ENCODE measurements at regions not wholly inside any gene's neighbourhood (a gene's known extent, or its start where the extent isn't known, plus 50 kb on each side); places are given as distances from the start of the nearest gene placed in this dataset.

DNA sequence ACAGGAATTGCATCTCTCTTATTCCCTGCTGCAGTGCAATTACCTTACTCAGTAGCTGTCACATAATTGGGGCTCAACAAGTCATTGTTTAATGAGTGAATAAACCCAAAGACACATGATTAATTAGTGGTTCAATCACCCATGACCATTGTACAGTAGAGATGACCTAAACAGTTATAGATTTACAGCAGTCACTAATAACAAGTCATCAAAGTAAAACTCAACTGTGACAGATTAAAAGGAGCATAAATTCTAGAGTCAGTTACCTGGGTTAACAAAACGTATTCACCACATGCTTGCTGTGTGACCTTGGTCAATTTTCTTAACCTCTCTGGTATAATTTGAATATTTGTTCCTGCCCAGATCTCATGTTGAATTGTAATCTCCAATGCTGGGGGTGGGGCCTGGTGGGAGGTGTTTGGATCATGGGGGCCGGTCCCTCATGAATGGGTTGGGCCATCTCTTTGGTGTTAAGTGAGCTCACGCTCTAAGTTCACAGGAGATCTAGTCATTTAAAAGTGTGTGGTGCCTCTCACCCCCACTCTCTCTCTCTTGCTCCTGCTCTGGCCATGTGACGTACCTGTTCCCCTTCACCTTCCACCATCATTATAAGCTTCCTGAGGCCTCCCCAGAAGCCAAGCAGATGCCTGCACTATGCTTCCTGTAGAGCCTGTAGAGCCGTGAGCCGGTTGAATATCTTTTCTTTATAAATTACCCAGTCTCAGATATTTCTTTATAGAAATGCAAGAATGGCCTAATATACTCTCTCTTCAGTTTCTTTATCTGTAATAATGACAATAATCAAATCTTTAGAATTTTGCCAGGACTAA lies 141.9 kb upstream of the PLEKHG7 start:
- CTCF ChIA-PET, result interaction anchor here (0.8 kb wide), 1 partner anchor 9 kb away, joined by 3 read pairs; no protein-coding TSS in a partner anchor
- Mint-ChIP-seq H3K4me3 (peak overlapping the region; percentile 39), H3K9me3 (peaks cover 8% of the 10 kb centered on the region), H3K4me1 (ENCODE audit: low read depth) (peaks cover 74% of the 10 kb centered on the region), H3K36me3 (ENCODE audit: low read depth) (peaks cover 18% of the 10 kb centered on the region), H3K27ac (peak overlapping the region; percentile 32), H3K27me3 (ENCODE audit: low read depth) (no peaks in the 10 kb centered on the region)
- intact Hi-C loops (cut with micrococcal nuclease), result no loop called here
- DNase-seq, result peak; percentile 45

DNA sequence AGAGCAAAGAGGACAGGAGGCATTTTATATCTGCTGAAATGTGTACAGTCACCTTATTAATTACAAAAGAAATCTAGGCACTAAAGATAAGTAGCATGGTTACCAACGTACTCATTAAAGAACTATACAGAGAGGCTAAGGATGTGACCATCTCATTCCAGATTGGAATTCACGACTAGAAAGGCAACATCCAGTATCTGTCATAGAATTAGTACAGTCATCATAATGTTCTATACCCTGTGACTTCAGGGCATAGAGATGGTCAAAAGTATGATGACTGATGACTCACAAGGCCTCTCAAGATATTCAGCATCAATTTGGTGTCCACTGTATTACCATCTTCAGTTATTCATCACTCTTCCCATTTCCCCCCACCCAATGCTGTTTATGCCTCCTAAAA lies 144.0 kb upstream of the PLEKHG7 start:
- peaks cover 14% of the 10 kb centered on the region for H3K36me3 Mint-ChIP-seq (ENCODE audit: low read depth)
- intact Hi-C loops (cut with micrococcal nuclease), result loop anchor here (5.0 to 10.0 kb wide), 4 partner anchors 422 to 1226 kb away; no protein-coding TSS in a partner anchor
- H3K27ac Mint-ChIP-seq, result no peak overlapping the region
- H3K4me1 Mint-ChIP-seq (ENCODE audit: low read depth), result peaks cover 79% of the 10 kb centered on the region
- CTCF ChIA-PET, result interaction anchor here (0.6 to 0.9 kb wide), 2 partner anchors 52 to 56 kb away, joined by 3 to 5 read pairs; no protein-coding TSS in a partner anchor
- H3K27me3 Mint-ChIP-seq (ENCODE audit: low read depth), result no peaks in the 10 kb centered on the region
- peaks cover 2% of the 10 kb centered on the region for H3K9me3 Mint-ChIP-seq
- H3K4me3 Mint-ChIP-seq, result peak overlapping the region; percentile 55
- no peak for DNase-seq

DNA sequence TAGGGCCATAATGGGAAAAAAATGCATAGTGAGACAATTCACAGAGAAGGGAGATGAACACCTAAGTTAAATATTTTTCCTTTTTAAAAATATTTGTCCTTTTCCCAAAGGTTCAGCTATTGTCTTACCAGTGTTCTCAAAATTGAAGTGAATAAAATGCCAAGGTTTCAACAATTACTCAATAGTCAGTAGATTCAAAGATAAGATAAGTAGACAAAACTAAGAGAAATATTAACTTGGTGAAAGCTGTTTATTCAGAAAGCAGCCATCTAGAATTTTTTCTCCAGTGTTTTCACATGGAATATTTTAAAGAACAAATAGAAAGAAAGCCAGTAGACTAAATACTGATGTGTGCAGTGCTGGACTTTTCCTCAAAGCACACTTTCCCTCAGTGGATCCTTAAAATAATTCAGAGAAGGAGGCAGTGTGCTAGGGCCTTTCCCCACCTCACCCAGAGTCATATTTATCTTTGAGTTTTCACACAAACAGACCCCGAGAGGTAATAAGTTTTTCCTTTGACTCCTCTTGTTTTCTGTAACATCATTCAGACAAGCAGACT lies 144.5 kb upstream of the PLEKHG7 start:
- Mint-ChIP-seq H3K27me3 (ENCODE audit: low read depth) (no peaks in the 10 kb centered on the region), H3K9me3 (peaks cover 2% of the 10 kb centered on the region), H3K4me3 (peak overlapping the region; percentile 55), H3K36me3 (ENCODE audit: low read depth) (peaks cover 14% of the 10 kb centered on the region), H3K27ac (no peak overlapping the region), H3K4me1 (ENCODE audit: low read depth) (peaks cover 75% of the 10 kb centered on the region)
- intact Hi-C loops (cut with micrococcal nuclease), result loop anchor here (5.0 to 10.0 kb wide), 4 partner anchors 421 to 1227 kb away; no protein-coding TSS in a partner anchor
- CTCF ChIA-PET, result interaction anchor here (0.6 to 2.4 kb wide), 3 partner anchors 11 to 154 kb away, joined by 4 to 14 read pairs (median 6); no protein-coding TSS in a partner anchor
- DNase-seq, result no peak

DNA sequence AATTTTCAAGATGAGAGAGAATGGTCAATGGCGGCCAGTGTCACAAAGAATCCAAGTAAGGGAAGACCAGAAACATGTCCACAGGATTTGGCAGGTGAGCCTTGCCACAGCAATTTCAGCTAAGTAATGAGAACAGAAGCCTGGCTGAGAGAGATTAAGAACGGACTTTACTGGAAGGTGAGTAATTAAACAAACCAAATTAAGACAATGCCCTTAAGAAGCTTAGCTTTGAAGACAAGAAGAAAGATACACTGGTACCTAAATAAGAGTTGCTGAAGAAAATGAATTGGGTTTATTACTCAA lies 145.4 kb upstream of the PLEKHG7 start:
- H3K4me1 Mint-ChIP-seq (ENCODE audit: low read depth), result peaks cover 69% of the 10 kb centered on the region
- H3K9me3 Mint-ChIP-seq, result peaks cover 2% of the 10 kb centered on the region
- peak overlapping the region; percentile 65 for H3K4me3 Mint-ChIP-seq
- CTCF ChIA-PET, result interaction anchor here (0.8 to 2.4 kb wide), 7 partner anchors 9 to 153 kb away, joined by 3 to 14 read pairs (median 6); no protein-coding TSS in a partner anchor
- no peak overlapping the region for H3K27ac Mint-ChIP-seq
- peaks cover 14% of the 10 kb centered on the region for H3K36me3 Mint-ChIP-seq (ENCODE audit: low read depth)
- H3K27me3 Mint-ChIP-seq (ENCODE audit: low read depth), result no peaks in the 10 kb centered on the region
- no peak for DNase-seq
- intact Hi-C loops (cut with micrococcal nuclease), result loop anchor here (5.0 to 10.0 kb wide), 4 partner anchors 420 to 1227 kb away; no protein-coding TSS in a partner anchor

DNA sequence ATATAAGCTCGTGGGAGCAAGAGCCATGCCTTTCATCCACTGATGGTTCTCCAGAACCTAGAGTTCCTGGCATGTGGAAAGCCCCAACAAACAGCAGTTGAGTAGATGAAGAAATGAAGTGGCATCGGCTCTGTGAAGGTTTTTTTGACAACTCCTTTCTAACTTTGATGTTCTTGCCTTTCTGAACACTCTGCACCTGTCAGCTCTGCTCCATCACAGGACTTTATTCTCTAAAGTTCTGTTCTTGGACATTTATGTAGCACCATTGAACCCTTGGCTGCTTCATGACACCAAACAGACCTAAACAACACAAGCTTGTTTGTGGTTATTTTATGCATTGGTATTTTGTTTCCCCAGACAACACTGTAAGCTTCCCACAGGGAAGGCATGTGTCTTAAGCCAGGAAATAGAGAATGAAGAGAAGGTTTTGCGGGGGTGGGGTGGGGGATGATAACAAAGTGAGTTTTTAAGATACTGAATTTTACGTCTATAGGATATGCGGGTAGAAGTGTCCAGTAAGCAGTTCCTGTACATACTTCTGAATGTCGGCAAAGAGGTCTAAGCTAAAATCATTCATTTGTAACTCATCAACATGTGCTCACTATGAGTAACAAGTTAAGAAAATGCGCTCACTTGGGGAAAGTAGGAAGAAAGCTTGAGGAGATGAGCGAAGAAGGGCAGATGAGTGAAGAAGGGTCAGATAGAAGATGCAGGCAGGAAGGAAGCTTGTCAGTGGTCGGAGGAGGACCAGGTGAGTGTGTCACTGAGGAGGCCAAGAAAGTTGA lies 146.0 kb upstream of the PLEKHG7 start:
- peaks cover 2% of the 10 kb centered on the region for H3K9me3 Mint-ChIP-seq
- no peak overlapping the region for H3K27ac Mint-ChIP-seq
- H3K4me1 Mint-ChIP-seq (ENCODE audit: low read depth), result peaks cover 63% of the 10 kb centered on the region
- DNase-seq, result peak; percentile 43
- H3K4me3 Mint-ChIP-seq, result peak overlapping the region; percentile 65
- CTCF ChIA-PET, result interaction anchor here (0.7 to 2.4 kb wide), 8 partner anchors 10 to 153 kb away, joined by 3 to 14 read pairs (median 5); no protein-coding TSS in a partner anchor
- H3K36me3 Mint-ChIP-seq (ENCODE audit: low read depth), result peaks cover 12% of the 10 kb centered on the region
- no peaks in the 10 kb centered on the region for H3K27me3 Mint-ChIP-seq (ENCODE audit: low read depth)
- intact Hi-C loops (cut with micrococcal nuclease), result loop anchor here (1.0 to 10.0 kb wide), 7 partner anchors 18 to 1228 kb away; no protein-coding TSS in a partner anchor

DNA sequence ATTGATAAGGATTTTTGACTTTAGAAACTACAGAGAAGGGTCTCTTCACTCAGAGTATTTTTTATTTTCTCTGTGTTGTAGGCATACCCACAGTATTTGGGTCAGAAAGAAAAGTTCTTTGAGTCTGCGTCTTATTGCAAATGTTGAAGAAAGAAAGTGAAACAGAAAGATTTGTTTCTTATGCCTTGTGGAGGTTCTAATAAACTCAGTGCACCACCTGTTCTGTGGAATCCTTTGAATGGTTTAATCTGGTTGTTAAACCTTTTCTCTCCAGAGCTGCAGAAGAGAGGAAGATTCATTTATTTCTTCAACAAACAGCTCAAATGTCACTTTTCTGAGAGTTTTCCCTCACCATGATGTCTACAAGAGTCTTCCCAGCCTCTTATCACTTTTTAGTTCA lies 146.6 kb upstream of the PLEKHG7 start:
- DNase-seq, result no peak
- CTCF ChIA-PET, result interaction anchor here (0.7 to 2.4 kb wide), 4 partner anchors 13 to 51 kb away, joined by 3 to 14 read pairs (median 6); no protein-coding TSS in a partner anchor
- peaks cover 56% of the 10 kb centered on the region for H3K4me1 Mint-ChIP-seq (ENCODE audit: low read depth)
- peaks cover 2% of the 10 kb centered on the region for H3K9me3 Mint-ChIP-seq
- intact Hi-C loops (cut with micrococcal nuclease), result loop anchor here (1.0 to 10.0 kb wide), 7 partner anchors 17 to 1229 kb away; no protein-coding TSS in a partner anchor
- H3K36me3 Mint-ChIP-seq (ENCODE audit: low read depth), result peaks cover 10% of the 10 kb centered on the region
- H3K27me3 Mint-ChIP-seq (ENCODE audit: low read depth), result no peaks in the 10 kb centered on the region
- H3K27ac Mint-ChIP-seq, result no peak overlapping the region
- peak overlapping the region; percentile 65 for H3K4me3 Mint-ChIP-seq

DNA sequence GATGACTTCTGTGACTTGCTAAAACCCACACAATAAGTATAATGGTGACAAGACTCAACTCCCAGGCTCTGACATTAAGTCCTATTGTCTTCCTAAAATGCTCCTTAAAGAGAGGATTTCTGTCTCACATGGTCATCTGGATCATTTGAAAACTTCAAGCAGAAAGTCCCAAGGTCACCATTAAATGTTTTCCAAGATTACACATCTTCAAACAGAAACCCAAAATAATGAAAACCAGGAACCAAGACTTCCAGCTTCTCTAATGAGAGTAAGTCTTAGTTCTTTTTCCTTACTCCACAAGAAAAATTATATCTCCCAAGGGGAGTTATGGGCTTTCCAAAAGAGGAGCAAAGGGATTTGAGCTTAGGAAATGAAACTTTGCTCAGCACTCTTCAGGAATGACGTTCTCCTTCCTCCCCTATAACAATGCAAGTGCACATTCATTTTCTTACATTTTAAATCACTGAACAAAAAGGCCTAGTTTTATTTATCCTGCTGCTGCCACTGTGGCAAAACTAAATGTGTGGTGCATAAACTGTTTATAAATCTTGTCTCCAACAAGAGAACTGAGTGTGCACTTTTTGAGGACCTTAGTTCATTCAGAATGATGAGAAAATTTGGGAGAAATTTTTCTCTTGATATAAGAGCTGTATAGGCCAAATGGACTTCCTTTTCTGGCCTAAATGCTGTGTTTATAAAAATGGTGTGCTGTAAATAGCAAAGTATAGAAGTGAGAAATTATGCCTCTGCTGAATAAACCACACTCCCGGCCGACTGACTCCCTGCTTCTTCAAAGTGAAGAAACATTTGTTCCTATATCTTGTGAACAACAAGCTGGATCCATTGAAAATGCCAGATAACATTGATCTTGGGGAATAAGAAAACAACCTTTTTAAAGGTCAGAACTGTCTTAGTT lies 148.4 kb upstream of the PLEKHG7 start:
- no peaks in the 10 kb centered on the region for H3K27me3 Mint-ChIP-seq (ENCODE audit: low read depth)
- peaks cover 50% of the 10 kb centered on the region for H3K4me1 Mint-ChIP-seq (ENCODE audit: low read depth)
- CTCF ChIA-PET, result interaction anchor here (0.8 to 0.9 kb wide), 2 partner anchors 16 to 50 kb away, joined by 3 read pairs; no protein-coding TSS in a partner anchor
- intact Hi-C loops (cut with micrococcal nuclease), result loop anchor here (5.0 to 10.0 kb wide), 4 partner anchors 417 to 1230 kb away; no protein-coding TSS in a partner anchor
- H3K27ac Mint-ChIP-seq, result no peak overlapping the region
- no peak overlapping the region for H3K4me3 Mint-ChIP-seq
- H3K9me3 Mint-ChIP-seq, result peaks cover 2% of the 10 kb centered on the region
- no peak for DNase-seq
- peaks cover 2% of the 10 kb centered on the region for H3K36me3 Mint-ChIP-seq (ENCODE audit: low read depth)

DNA sequence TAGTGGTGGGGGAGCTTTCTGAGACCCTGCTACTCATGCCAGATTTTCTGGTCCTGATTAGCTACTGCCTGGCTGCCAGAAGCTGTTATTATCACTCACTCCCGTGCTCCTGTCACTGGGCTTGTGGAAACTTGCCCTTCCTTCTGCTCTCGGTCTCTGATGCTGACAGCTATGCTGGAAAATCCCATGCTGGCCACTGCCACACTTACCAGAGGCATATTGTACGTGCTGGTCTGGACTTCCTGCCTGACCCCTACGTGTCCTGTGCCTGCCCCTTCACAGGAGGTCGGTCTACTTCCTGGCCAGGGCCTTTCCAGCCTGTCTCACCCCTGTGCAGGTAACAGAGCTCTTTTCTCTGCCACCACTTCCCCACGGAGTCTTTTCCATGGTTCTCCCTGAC lies 149.4 kb upstream of the PLEKHG7 start:
- DNase-seq, result no peak

DNA sequence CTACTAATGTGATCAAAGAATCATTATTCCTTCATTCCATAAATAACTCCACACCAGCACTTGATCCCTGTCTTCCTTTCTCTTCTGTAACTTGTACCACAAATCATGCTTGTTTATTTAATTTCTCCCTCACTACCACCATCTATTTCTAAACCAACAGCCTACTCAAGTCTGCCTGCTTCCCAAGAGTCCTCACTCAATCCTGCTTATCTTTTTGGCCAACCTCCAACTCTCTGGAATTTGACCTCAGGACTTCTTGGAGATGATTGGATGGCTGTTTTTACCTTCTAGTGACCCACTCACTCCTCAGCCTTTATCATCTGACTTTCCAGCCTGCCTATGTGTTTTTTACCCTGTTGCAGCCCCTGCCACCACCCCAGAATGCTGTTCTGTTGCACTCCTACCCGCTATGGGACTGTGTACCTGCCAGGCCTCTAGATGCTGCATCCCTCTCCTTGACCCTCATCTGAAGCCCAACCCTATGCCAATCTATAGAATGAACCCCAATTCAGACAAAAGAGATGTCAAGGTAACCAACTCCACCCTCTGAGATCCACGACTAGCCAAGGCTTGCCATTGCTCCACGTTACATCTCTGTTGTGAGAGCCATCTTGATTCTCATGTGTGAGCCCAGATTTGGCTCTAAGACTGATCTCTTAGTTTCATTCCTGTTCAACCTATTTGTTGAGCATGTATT lies 150.2 kb upstream of the PLEKHG7 start:
- DNase-seq, result no peak
- Mint-ChIP-seq H3K27me3 (ENCODE audit: low read depth) (no peaks in the 10 kb centered on the region), H3K27ac (no peak overlapping the region), H3K4me3 (no peak overlapping the region), H3K36me3 (ENCODE audit: low read depth) (peaks cover 2% of the 10 kb centered on the region), H3K9me3 (peaks cover 7% of the 10 kb centered on the region), H3K4me1 (ENCODE audit: low read depth) (peaks cover 43% of the 10 kb centered on the region)
- CTCF ChIA-PET, result interaction anchor here (0.6 to 1.5 kb wide), 4 partner anchors 12 to 47 kb away, joined by 3 to 6 read pairs (median 4); no protein-coding TSS in a partner anchor
- intact Hi-C loops (cut with micrococcal nuclease), result loop anchor here (1.0 to 10.0 kb wide), 10 partner anchors 13 to 1232 kb away; no protein-coding TSS in a partner anchor

More for the DNA sequence above, 149.4 kb upstream of the PLEKHG7 start:
- Mint-ChIP-seq H3K9me3 (peaks cover 7% of the 10 kb centered on the region), H3K27ac (no peak overlapping the region), H3K36me3 (ENCODE audit: low read depth) (peaks cover 2% of the 10 kb centered on the region), H3K27me3 (ENCODE audit: low read depth) (no peaks in the 10 kb centered on the region), H3K4me3 (no peak overlapping the region), H3K4me1 (ENCODE audit: low read depth) (peaks cover 45% of the 10 kb centered on the region)
- intact Hi-C loops (cut with micrococcal nuclease), result loop anchor here (10.0 kb wide), 1 partner anchor 1231 kb away; no protein-coding TSS in a partner anchor
- CTCF ChIA-PET, result interaction anchor here (0.6 to 1.0 kb wide), 3 partner anchors 12 to 49 kb away, joined by 3 read pairs; no protein-coding TSS in a partner anchor

DNA sequence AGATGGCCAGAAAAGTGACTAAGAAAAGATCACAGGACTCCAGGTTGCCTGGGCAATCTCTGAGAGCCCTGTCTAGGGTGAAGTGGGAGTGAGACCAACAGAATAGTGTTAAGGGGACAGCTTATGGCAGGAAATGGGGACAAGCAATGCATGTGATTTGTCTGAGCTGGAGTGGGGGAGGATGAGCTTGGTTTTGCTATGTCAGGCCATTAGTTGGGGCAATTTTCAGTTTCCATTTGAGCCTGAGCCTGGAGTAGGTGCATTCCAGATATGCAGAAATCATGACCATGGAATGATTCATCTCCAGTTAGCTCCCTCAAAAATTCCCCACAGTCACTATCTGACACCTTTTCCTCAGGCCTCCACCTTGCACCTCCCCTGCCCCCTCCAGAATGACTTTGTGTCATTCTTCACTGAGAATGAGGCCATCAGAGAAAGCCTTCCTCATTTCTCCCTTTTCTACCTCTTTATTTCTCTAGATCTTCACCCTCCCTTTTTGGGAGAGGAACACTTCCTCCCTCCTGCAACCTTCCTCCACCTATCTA lies 150.9 kb upstream of the PLEKHG7 start:
- Mint-ChIP-seq H3K27me3 (ENCODE audit: low read depth) (no peaks in the 10 kb centered on the region), H3K9me3 (peaks cover 7% of the 10 kb centered on the region), H3K4me3 (no peak overlapping the region), H3K27ac (no peak overlapping the region), H3K36me3 (ENCODE audit: low read depth) (peaks cover 2% of the 10 kb centered on the region), H3K4me1 (ENCODE audit: low read depth) (peaks cover 38% of the 10 kb centered on the region)
- CTCF ChIA-PET, result interaction anchor here (0.7 to 1.5 kb wide), 5 partner anchors 9 to 66 kb away, joined by 3 to 6 read pairs (median 3); no protein-coding TSS in a partner anchor
- intact Hi-C loops (cut with micrococcal nuclease), result loop anchor here (1.0 to 10.0 kb wide), 10 partner anchors 13 to 1233 kb away; no protein-coding TSS in a partner anchor
- DNase-seq, result peak; percentile 83

All from activated naive CD4-positive, alpha-beta T cell treated with anti-CD3 and anti-CD28 coated beads for 36 hours (primary cell).